ENCODE measurements at regions not wholly inside any gene's neighbourhood (a gene's known extent, or its start where the extent isn't known, plus 50 kb on each side); places are given as distances from the start of the nearest gene placed in this dataset.
A peak's percentile ranks its signal among the peaks of the same experiment; 100 is the strongest.

DNA sequence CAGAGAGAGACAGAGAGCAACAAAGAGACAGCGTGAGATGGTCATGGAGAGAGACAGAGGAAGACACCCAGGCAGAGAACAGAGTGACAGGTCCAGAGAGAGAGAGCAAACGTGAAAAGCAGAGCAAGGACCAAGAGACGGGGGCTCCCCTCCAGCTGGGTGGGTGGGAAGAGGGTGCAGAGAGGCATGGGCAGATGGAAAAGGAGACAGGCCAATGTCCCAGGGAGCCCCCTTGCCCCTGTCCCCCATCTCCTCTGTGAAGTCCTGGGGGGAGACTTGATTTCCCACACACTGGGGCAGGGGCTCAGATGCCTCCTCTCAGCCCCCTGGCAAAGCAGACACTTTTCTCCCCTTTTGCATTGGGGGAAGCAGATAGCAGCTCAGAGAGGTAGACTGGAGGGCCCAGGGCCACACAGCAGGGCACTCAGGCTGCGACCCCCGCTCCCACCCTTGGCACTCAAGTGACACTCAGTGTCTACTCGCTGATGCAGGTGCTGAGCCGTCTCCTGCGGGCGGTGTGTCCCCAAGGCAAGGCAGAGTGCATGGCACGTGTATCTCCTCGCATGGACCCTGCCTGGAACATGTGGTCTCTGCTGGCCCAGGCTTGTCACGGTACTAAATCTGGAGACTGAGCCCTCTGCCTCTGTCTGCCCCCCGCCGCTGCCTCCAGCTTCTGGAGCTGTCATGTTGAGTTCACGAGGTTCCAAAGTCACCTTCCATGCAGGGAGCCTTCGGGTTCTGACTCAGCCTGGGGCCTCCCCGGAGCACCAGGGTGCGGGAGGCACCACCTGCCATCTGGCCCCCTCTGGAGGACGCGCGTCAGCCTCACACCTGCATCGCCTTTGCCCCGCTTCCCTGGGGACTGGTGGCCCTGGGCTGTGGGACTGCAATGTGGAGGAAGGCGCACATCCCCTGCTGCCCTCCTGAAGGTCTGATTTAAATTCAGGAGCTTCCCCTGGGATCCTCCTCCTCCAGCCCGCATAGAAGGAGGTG lies 215.9 kb upstream of the GSE1 start:
- DNase-seq: peak; percentile 66

DNA sequence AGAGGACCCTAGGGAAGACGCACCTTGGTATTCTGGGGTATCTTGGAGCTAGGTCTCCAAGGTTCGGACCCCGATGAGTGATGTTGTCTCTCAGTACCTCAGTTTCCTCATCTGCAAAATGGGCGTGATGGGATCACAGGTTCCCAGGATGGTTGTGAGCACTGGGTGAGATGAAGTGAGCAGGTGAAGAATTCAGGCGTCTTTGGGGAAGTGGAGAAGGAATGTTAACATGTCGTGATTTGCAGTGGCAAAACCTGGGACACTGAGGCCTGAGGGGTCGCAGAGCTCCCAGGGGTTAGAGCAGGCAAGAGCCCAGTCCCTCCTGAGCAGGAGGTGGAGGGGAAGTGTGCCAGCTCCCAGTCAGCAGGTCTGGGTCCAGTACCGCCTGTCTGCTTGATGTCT lies 215.1 kb upstream of the GSE1 start:
- no peak for DNase-seq

DNA sequence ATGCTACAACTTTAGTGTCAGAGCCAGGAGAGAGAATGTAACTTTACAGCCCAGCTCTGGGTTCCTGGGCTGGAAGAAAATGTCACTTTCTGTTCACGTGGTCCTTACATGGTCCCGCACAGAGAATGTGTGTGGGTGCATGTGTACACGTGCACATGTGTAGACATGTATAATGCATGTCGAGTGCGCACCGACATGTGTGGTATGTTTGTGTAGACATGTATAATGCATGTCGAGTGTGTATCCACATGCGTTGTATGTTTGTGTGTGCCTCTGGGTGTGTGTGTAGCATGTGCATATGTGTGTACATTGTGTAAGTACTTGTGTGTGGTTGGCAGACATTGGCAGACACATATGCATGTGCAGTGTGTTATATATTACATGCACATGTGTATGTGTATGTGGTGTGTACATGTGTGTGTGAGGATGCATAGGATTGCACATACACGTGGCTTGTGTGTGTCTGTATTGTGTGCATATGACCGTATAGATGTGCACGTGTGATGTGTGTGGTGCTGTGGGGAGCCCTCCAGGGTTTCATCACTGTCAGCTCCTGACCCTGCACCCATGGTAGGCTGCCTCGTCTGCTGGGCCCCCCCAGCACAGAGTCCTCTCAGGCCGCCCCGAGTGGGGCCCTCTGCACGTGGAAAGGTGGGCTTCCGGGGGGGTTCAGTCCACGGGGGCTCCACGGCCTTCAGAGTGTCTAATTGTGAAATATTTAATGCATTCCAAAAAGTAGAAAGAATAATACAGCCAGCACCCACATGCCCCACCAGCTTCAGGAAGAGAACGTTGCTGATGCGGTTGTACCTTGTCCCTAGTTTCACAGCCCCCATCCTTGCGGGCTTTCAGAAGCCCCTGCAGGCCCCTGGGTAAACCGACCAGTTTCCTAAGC lies 214.2 kb upstream of the GSE1 start:
- no peak for DNase-seq

DNA sequence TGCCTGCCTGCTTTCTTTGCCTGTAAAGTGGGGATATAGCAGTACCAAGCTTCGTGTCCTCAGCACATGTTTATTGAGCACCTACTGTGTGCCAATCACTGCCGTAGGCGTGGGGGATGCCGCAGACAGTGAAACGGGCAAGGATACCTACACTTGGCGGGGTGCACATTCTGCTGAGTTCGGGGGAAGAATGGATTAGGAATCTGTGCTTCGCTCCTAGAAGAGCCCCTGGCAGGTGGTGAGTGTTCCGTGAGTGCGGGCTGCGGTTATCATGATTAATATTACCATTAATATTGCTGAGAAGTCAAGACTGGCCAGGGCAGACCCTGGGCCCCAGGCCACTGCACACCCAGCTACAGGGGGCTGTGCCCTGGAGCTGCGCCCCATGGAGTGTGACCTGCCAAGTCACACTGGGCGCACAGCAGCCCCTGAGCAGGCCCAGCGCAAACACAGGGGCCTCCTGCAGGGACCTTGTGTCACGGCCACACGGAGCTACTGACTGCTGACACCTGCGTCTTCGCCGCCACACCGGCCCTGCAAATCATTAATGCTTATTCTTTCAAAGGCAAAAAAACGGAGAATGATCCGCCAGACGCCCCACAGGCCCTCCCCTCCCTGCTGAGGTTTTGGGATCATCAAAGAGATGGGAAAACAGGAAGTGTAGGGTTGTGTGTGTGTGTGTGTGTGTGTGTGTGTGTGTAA lies 213.4 kb upstream of the GSE1 start:
- no peak for DNase-seq

DNA sequence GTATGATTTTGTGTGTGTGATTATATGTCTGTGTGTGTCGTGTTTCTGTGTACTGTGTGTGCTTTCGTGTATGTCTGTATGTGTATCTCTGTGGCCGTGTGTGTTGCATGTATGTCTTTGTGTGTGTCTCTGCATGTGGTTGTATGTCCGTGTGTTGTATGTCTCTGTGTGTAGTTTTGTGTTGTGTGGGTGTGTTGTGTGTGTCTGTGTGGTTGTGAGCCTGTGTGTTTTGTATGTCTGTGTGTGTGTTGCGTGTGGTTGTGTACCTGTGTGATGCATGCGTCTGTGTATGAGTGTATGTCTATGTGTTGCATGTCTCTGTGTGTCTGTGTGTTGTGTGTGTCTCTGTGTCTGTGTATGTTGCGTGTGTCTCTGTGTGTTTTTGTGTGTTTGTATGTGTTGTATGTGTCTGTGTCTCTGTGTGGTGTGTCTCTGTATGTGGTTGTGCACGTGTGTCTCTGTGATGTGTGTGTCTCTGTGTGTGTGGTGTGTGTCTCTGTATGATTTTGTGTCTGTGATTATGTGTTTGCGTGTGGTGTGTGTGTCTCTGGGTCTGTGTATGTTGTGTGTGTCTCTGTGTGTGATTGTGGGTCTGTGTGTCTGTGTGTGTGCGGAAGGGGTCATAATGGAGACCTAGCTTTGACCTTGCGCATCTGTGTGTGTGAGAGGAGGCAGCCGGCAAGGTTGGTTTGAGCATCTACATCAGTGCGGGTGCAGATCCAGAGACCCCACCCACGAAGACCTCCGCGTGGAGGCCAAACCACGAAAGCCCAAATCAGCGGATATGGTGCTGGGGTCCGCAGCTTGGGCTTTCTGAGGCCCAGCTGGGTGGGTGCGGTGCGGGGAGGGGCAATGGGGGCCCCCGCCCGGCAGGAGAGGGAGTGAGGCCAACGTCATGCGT lies 212.6 kb upstream of the GSE1 start:
- DNase-seq: no peak

DNA sequence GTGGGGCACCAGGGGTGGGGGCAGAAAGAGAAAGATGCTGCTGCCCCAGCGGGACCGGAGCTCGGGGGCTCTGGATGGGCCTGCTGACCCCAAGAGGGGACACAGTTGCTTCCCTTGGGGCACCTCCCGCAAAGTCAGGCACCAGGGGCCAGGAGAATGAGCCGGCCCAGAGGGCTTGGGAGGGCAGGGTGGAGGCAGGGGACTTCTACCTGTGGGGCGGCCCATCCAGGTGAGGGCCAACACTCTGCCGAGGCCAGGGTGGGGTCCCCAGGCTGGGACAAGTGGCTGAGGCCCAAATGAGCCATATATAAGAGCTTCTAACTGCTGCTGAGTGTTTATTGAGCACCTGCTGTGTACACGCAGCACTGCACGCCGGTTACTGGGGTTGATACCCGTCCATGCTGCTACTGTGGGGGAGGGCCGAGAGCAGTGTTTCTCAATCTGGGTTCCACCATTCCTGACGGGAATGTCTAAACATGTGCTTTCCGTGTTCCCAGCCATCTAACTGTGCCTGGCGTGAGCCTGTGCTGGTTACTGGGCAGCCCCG lies 211.7 kb upstream of the GSE1 start:
- DNase-seq: no peak

DNA sequence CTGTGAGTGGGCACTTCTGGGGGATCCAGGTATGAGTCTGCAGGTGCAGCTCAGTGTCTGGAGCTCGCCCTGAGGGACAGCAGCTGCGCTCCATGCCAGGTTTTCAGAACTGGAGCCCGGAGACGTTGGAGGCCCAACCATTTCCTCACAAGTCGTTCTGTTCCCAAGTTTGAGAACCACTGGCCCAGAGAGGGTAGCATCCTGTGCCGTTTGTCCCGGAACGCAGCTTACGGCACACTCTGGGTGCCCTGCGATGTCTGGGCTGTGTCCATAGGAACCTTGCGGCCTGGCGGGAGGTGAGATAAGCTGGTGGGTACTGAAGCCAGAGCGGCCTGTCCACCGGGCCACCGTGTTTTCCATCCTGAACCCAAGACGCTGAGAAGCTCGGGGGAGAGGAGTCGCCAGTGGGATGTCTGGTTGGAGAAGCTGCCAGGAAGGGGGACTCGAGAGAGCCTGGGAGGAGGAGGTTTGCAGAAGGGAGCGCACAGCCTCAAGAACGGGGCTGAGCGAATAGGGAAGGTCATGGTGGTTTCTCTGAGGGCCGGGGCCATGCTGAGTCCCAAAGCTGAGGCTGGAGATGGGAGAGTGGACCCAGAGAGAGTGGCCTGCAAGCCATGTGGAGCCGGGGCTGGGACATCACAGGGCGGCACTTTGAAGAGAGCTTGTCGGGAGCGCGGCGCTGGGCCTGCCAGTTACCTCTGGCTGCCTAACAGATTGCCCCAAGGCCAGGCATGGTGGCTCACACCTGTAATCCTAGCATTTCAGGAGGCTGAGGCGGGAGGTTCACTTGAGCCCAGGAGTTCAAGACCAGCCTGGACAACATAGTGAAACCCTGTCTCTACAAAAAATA lies 211.0 kb upstream of the GSE1 start:
- DNase-seq: no peak

DNA sequence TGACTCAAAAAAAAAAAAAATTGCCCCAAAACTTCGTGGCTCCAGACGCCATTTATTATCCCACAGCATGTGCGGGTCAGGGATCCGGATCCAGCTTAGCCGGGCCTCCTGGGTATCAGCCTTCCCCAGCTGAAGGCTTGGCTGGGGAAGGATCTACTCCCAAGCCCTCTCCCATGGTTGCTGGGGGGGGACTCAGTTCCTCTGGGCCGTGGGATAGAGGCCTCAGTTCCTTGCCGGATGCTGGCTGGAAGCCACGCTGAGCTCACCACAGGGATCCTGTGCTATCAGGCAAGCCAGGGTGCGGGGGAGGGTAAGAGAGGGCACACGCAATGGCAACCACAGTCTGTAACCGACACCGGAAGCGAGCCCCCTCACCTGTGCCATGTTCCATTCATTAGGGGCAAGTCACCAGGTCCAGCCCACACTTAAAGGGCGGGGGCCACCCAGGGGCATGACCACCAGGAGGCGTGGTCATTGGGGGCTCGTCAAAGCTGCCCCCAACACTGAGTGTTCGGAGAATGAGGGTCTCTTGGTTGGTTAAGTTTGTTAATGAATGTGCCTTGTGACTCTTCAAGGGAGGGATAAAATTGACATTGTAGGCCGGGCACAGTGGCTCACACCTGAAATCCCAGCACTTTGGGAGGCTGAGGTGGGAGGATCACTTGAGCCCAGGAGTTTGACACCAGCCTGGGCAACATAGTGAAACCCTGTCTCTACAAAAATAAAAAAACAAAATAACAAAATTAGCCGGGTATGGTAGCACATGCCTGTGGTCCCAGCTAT lies 210.0 kb upstream of the GSE1 start:
- no peak for DNase-seq

DNA sequence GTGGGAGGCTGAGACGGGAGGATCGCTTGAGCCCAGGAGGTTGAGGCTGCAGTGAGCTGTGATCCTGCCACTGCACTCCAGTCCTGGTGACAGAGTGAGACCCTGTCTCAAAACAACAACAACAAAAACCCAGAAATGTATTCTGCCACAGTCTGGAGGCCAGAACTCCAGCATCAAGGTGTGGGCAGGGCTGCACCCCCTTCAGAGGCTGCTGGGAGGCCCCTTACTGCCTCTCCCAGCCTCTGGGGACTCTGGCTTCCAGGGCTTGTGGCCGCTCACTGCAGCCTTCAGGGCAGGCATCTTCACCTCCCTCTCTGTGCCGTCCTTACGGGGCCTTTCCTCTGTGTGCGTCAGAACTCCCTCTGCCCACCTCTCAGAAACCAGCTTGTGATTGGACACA lies 209.4 kb upstream of the GSE1 start:
- DNase-seq: no peak

DNA sequence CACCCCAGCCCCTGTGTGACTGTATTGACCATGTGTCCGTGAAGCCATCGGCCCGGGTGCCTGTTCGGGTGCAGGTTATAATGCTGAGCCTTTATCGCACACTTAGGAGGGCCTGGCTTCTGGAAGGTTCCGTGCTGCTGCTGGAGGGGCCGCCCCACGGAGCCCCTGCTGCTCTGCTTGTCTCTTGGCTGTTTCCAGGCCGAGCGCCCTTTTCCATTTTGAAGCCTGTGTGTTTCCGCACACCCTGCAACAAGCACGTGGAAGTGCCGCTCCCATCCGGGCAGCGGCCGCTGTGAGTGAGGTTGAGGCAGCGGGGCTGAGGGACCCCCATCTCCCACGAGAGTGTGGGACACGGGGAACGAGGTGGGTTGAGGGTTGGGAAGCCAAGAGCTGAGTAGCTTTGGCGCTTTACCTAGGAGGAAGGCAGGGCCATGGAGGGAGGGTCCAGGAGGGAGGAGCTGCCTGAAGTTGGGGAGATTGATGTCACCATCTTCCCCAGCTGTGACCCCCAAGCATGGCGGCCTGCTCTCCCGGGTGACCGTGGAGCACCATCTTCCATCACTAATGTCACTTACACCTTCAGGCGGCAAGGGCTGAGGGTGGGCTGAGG lies 200.1 kb upstream of the GSE1 start:
- DNase-seq: no peak

DNA sequence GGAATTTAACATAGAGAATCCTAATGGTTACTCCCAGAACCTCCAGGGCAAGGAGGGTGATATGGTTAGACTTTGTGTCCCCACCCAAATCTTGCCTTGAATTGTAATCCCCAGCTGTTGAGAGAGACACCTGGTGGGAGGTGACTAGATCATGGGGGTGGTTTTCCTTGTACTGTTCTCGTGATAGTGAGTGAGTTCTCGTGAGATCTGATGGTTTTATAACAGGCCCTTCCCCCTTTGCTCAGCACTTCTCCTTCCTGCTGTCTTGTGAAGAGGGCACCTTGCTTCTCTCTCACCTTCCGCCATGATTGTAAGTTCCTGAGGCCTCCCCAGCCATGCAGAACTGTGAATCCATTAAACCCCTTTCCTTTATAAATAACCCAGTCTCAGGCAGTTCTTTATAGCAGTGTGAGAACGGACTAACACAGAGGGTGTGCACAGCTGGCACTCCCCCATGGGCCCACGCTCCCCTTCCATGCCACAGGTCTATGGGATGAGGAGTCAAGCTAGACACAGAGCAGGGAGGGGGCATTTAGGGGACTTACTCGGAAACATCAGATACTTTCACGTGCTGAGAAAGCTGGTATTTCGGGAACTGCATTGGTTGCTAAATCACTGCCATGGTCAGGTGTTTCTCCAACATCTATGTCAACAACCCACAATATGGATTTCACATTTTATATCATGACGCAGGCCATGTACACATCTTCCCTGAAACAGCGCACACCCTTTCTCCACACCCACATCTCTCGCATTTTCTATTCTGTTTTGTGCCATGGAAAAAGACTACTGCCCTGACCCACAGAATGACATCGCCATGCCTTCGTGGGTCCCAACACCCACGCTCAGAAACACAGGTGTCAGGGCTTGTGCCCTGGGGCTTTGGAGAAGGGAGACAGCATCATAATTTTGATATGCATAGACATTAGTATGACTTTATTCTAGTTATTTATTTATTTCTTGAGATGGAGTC lies 199.1 kb upstream of the GSE1 start:
- no peak for DNase-seq

DNA sequence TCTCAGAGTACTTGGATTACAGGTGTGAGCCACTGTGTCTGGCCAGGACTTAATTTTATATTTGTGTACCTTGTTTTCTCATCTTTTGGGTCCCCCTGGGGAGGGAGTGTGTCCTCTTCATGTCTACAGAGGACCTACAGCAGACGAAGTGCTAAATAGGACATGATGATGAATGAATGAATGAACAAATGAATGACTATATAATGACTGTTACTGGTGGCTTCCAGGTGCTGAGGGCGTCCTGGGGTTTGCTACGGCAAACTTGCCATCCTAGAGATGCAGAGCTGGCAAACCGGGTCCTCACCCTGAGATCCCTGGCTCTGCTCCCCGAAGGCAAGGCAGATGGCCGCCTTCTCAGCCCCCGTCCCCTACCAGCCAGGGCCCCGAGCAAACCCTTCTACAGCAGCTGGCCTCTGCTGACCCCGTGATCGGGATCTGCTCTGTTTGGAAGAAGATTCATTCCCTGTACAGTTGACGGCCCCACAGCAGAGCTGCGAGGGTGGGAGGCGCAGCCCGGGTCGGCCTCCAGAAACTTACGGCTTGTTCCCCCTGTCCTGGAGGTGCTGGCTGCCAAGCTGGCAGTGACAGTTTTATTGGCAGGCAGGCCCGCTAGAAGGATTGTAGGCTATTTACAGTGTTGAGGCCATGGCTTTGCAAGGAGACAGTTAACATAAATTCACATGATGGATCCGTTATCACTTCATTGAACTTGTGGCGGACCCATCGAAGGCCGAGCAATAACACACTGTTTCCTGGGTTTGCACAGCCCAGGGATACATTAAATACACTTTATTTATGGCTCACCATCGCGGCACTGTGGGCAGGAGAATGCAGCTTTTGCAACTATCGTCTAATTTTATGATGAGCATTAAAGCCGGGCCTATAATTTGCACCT lies 197.7 kb upstream of the GSE1 start:
- peak; percentile 41 for DNase-seq

DNA sequence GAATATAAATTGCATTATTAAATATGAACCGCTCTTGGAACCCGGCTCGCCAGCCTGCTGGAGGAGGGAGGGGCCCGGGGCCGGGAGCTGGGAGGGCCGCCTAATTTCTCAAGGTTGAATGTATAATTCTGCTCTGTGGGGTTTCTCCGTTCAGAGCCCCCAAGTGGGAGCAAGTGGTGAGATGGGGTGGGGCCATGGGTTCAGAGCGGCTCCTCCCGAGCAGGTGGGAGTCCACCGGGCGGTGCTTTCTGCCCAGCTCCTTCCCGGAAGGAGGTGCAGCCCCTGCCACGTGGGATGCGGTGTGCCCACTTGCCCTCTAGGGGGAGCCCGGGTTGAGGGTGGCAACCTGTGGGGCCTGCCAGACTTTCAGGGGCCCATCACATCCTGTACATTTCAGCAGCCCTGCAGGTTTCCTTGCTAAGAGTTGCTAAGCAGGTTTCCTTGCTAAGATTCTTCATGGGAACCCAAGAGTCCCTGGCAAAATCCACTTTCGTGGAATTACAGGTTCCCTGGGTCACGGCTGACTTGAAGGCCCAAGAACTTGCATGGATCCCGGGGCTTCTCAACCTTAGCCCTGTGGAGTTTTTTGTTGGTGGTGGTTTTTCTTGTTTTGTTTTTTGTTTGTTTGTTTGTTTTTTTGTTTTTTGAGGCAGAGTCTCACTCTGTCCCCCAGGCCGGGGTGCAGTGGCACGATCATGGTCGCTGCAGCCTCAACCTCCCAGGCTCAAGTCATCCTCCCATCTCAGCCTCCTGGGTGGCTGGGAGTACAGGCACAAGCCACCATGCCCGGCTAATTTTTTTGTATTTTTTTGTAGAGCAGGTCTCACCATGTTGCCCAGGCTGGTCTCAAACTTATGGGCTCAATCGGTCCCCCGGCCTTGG lies 196.7 kb upstream of the GSE1 start:
- DNase-seq: peak; percentile 66

DNA sequence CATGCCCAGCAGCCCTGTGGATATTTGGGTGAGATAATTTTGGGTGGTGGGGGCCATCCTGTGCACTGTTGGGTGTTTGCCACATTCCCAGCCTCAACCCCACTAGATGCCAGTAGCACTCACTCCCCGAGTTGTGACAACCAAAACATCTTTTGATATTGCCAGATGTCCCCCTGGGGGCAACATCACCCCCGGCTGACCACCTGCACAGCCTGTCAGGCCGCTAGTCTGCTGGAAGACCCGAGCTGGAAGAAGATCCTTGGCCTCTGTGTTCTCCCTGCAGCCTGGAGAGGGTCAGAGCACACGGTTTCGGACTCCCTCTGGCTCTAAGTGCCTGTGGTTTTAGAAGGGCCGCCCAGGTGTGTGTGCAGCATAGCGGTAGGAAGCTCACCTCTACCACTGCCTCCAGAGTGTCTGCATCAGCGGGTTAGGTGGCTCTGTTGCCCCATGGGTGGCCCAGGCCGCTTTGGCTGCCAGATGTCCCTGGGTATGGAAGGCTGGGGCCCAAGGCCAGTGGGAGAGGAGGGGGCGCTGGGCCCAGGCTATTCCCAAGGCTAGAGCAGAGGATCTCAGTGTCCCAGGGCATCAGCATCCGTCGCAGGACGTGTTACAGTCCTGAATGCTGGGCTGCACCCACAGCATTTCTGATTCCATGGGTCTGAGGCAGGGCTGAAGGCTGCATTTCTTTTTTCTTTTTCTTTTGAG lies 195.8 kb upstream of the GSE1 start:
- no peak for DNase-seq

DNA sequence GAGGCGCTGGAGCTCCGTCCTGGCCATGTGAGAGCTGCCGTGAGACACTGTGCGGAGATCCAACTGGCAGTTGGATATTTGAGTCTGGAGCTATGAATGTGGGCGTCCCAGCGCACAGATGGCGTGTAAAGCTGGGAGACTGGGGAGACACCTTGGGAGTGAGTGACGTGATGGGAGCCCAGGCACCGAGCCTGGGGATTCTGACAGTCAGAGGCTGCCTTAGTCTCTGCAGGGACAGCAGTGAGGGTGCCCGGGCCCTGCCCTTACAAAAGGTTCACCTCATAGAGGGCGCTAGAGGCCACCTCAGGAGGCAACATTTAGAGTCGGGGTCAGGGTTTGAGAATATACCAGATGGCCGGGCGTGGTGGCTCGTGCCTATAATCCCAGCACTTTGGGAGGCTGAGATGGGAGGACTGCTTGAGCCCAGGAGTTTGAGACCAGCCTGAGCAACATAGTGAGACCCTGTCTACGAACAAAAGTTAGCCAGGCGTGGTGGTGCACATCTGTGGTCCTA lies 194.1 kb upstream of the GSE1 start:
- DNase-seq: peak; percentile 94

Data from DMS 273 treated with DMSO at 0.1 percent for 48 hours (cell line).